AG10803 (cell line): ENCODE measurements at regions not wholly inside any gene's neighbourhood (a gene's known extent, or its start where the extent isn't known, plus 50 kb on each side); places are given as distances from the start of the nearest gene placed in this dataset.

Experiments
- DNase-seq: peaks from one replicate; pipeline ENCODE4 v3.0.0; 2010; ENCODE audit warnings: low read depth
- H3K4me3 ChIP-seq: 2 replicates; pipeline ENCODE4 v1.5.1; 2011; ENCODE audit warnings: mild to moderate bottlenecking, low read length, control low read depth
- CTCF ChIP-seq: conservative IDR thresholded peaks from 2 replicates; pipeline ENCODE4 v1.5.1; 2011; ENCODE audit warnings: mild to moderate bottlenecking, low read length, control low read depth, inconsistent platforms

- no peak overlapping the region for H3K4me3 ChIP-seq
- TF ChIP-seq CTCF: no peak
- DNase-seq: no peak
These were observed 387.8 kb upstream of the CDH7 start for GRCh38 chr18:65363011-65363410.

GRCh38 chr18:65359479-65359878 lies 391.3 kb upstream of the CDH7 start:
- H3K4me3 ChIP-seq: no peak overlapping the region
- DNase-seq: no peak
- no peak for TF ChIP-seq CTCF

DNA sequence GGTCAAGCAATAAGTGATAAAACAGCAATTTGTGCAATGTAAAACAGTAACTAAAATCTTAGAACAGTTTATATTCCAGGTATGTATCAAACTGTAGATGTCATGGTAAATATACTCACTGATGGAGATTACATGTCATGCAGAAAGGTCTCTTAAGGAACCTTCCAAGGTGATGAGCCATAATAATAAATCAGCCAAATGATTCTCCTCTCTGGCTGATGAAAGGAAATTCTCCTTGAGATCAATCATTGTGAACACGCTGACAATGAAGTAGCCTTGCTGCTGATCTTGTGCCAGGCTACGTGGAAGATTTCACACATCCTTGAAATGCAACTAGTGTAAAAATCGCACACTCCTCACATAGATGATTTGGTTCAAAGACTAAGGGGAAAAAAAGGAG lies 392.5 kb upstream of the CDH7 start:
- no peak for DNase-seq
- H3K4me3 ChIP-seq: no peak overlapping the region
- no peak for TF ChIP-seq CTCF

- no peak overlapping the region for H3K4me3 ChIP-seq
- no peak for TF ChIP-seq CTCF
- DNase-seq: no peak
These were observed 398.6 kb upstream of the CDH7 start for GRCh38 chr18:65352186-65352585.

DNA sequence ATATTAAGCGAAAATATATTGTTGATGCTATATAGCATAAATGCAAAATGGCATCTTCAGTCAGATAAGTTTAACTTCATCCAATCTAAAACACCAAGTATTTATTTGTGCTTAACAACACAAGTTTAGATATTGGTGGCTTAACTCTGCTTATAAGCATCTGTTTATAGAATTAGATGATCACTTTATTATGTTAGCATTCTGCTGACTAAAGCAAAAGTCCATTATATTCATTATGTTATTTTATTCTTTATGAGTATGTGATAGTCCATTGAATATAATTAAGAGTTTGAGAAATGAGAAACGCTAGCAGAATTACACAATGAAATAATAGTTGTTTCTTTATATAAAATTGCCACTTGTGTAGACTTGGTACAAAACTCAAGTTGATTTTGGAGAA lies 401.2 kb upstream of the CDH7 start:
- no peak overlapping the region for H3K4me3 ChIP-seq
- DNase-seq: no peak
- TF ChIP-seq CTCF: no peak

- TF ChIP-seq CTCF: no peak
- DNase-seq: no peak
These were observed 403.4 kb upstream of the CDH7 start for GRCh38 chr18:65347446-65347845.

GRCh38 chr18:65346086-65346485 lies 404.7 kb upstream of the CDH7 start:
- no peak for DNase-seq
- TF ChIP-seq CTCF: no peak
- no peak overlapping the region for H3K4me3 ChIP-seq

More at GRCh38 chr18:65347446-65347845, 403.4 kb upstream of the CDH7 start:
- no peak overlapping the region for H3K4me3 ChIP-seq
